Stimulated activated CD4-positive, alpha-beta T cell treated with anti-CD3 and anti-CD28 coated beads, Interleukin-1b, Interleukin-23, amount 100 ng/mL, for 4 hours (primary cell): ENCODE measurements at regions not wholly inside any gene's neighbourhood (a gene's known extent, or its start where the extent isn't known, plus 50 kb on each side); places are given as distances from the start of the nearest gene placed in this dataset.
"Not testable (repeated sequence)": the region's sequence is repeated elsewhere in the genome, so short reads cannot be mapped to it uniquely, and the experiment has no call there.

Experiments used
- DNase-seq, 2 donors: peaks; one replicate each; pipeline ENCODE4 v3.0.0-alpha.2; 2020; ENCODE audit warnings: low read depth in 2 of 2

DNA sequence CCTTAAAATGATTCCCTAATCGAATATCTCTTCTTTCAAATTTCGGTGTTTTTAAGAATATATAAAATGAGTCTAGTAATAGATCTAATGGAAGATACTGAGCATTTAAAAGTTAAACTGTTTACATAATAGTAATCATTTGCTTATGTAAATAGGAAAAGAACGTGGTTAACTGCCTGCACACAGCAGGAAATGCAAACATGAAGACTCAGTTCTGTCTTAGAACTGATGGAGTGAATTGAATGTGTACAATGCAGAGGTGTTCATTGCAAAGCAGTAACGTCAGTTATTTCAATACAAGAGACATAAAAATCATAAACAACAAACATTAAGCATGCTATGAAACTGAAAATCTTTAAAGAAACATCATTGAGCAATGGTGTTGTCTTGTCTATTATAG, 359.4 kb upstream of the ADAMTS5 start:
- no peak for DNase-seq

DNA sequence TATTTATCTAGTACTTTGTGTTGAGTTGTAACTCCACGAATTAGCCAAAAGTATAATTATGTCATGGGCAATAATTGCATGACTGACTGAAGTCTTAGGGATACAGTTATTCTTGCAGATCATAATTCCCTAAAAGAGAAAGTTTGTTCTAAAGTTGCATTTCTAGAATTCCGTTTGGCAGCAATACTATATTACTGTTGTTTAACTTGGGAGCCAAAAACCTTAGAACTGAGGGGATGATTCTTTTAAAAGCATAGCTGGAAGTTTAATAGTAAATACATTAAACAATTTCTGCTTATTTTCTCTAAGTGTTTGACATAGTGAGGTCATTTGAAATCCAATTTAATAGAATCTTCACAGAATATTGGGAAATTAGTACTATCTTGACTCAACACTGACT, 356.4 kb upstream of the ADAMTS5 start:
- DNase-seq = no peak

DNA sequence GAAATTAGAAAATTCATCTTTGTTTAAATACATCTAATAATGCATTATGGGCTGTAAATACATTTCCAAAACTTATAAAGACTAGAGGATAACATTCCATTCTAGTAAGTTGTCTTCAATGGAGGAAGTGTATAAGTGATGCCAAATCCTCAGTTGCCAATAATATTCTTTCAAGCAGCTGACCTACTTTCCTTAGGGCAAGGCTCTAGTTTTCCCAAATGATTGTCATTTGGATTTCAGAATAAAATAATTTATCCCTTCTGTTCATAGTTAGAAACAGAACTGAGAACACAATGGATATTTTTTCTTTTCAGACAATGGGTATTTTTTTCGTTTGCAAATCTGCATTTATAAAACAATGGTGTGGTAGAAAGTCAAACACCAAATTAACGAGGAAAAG, 354.9 kb upstream of the ADAMTS5 start:
- DNase-seq = no peak

DNA sequence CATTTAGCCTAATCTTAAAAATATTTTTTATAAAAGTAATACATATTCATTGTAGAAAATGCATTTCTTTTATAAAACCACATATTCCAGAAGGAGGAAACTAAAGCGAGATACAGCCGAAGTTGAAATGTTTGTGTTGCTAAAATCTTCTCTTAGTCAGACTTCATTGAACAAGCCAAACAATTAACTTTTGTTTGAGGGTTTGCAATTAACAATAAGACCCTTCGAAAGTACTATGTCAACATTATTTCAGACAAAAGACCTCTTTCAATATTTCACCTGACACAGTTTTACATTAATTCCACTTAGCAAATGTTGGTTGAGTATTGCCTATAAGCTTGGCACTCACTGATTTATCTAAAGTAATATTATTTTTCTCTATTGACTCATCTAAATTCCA, 354.0 kb upstream of the ADAMTS5 start:
- DNase-seq = no peak

GRCh38 chr21:27317601-27318000, 350.7 kb upstream of the ADAMTS5 start:
- not testable (repeated sequence) for DNase-seq

DNA sequence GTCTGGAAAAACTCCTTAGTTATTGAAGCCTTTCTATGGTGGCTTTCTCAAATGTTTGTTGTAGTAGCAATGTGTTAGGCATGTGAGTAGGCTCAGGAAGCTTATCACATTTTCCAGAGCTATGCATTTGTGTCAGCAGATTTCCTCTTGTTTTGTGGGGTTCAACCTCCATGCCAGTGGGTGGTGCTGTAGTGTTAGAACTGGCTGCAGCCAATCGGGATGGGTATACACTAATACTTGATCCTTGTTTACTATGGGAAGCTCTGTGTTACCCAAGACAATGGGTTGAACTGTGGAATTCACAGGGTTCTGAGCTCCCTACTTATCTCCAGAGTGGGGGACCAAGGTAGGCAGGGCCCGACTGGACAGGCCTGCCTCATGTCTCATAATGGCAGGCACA, 348.5 kb upstream of the ADAMTS5 start:
- no peak for DNase-seq

- DNase-seq = no peak
Measured at GRCh38 chr21:27314131-27314530, 347.2 kb upstream of the ADAMTS5 start.

- no peak for DNase-seq
Measured at GRCh38 chr21:27306791-27307775, 340.2 kb upstream of the ADAMTS5 start.

- DNase-seq = no peak
Measured at GRCh38 chr21:27306206-27306605, 339.3 kb upstream of the ADAMTS5 start.

DNA sequence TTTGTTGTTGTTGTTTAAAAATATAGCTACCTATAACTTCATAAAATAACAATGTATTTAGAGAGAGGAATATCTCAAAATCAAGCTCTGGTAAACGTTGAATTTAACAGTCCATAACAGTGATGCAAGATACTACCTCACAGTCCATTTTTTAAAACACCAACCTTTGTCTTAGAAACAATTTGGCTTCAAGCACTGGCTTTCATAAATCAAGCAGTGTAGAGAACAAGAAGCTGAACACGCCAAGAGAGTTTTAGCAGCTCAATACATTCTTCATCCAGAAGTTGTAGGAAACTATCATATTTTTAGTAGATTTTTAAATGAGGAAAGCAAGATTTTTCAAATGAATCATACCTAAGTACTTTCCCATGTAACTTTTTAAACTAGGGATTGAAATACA, 334.3 kb upstream of the ADAMTS5 start:
- DNase-seq = no peak

DNA sequence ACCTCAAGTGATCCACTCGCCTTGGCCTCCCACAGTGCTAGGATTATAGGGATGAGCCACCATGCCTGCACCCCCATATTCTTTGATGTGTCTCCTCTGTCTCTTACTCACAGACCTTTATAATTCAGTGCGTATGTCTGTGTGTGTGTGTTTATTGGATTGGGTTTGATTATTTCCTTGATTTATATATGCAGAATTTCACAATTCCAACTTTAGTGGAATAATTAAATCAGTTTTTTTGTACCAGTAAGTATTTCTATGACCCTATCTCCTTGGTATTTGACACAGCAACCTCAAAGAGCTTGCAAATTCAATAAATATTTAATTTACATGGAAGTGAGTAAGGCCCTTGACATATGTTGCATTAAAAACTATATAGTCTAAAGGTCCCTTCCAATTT, 333.9 kb upstream of the ADAMTS5 start:
- DNase-seq = no peak

GRCh38 chr21:27298465-27298864, 331.6 kb upstream of the ADAMTS5 start:
- no peak for DNase-seq

DNA sequence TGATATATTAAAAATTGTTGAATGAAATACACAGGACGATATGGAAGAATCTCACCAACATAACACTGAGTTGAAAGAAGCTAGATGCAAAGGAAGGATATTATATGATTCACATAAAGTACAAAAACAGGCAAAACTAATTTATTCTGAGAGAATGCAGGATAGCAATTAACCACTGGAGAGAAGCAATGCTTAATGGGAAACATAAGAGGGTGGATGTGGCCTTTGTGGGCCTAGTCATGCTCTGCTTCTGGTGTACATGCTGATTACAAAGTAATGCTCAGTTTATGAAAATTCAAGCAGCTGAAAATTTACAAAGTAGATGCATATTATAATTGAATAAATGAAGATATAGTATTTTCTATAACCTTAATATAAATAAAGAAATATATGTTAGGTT, 326.4 kb upstream of the ADAMTS5 start:
- no peak for DNase-seq

DNA sequence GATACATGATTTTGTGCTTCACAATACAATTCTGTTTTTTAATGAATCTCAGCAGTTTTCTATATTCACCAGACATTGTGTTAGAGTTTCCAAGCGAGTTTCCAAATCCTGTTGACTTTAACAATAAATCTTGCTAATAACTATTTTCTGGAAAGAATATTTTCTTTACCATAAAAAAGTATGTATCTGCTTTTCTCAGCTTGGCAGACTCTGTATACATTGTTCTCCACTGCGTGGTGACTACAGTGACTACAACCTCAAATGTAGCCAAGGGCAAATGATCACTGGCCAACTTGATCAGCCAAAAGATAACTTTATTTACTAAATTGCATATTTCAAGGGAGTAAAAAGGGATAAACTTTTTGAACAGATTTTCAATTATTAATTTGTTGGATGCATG, 325.9 kb upstream of the ADAMTS5 start:
- no peak for DNase-seq

DNA sequence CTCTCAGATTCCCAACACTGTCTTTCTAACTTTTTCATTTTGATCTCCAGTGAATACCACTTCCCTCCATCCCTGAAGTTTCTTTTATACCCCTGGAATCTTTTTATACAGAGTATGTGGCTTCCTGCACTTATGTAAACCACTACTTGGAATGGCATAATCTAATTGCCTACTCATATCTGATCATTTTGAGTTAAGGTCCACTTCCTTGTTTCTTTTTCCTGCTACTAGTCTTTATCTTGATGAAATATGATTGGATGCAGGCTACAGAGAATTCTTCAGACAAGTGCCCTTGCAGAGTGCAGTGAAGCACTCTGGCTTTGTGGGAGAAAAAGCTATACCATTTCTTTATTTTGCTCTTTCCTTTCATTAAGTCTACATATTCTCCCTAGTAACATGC, 325.3 kb upstream of the ADAMTS5 start:
- DNase-seq = no peak

GRCh38 chr21:27291006-27291405, 324.1 kb upstream of the ADAMTS5 start:
- DNase-seq = no peak

GRCh38 chr21:27290028-27290427, 323.1 kb upstream of the ADAMTS5 start:
- no peak for DNase-seq

DNA sequence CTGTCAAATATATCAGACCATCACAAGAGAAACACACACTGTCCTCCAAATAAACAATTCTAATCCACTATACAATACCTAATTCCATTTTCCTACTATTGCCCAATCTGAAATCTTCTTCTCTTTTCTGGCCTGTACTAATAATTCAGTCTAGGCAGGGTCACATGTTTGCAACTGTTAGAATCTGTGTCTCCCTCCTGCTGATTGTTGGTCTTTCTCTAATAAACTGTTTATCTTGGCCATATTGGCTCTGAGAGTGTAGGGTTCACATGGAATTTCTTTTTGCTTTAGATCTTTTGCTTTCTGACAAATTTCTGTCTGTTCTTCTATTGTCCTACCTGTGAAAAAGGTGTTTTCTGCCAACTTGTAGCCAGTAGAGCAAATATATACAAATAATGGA, 319.9 kb upstream of the ADAMTS5 start:
- DNase-seq = no peak

DNA sequence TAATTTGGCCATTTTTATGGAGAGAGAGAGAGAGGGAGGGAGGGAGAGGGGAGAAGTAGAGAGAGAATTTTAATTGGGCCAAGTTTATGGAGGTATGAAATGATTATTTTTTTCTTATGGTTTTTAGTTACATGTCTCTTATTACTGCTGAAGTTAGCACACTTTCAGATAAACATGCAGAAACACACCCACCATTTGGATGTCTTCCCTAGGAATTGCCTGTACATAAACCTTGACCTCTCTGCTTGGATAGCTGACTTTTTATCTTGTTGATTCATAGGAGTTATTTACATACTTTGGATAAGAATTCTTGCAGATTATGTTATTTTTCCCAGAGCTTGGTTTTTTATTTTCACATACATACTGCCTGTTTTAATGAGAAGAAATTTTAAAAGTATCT, 310.2 kb upstream of the ADAMTS5 start:
- DNase-seq = no peak

DNA sequence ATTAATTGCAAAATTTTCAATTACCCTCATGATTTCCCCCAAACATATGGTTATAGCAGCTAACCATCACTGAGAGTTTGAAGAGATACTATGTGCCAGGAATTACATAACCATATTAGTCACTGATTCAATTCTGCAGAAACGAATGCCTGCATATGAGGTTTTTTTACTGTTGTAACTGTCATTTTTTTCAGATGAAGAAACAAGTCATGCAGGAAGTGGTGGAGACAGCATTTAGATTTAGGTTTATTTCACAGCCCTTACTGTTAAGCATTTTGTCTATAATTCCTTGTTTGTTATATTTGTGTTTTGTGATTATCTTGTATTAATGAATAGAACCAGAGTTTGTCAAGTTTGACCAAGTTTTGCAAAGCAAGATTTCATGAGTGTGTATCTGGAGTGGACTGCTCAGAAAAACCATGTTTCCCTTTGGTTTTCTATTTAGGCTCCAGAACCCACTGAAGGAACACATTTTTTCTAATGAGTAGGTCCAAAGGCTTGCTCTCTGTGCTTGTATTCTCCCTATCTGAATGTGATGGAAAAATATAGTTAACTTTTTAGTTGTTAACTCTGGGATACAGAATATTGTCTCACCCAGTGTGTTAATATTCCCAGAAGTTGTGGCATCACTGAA, 308.5 kb upstream of the ADAMTS5 start:
- no peak for DNase-seq

GRCh38 chr21:27269644-27270043, 302.8 kb upstream of the ADAMTS5 start:
- no peak for DNase-seq

GRCh38 chr21:27268290-27268689, 301.4 kb upstream of the ADAMTS5 start:
- DNase-seq = no peak

- DNase-seq = no peak
Measured at GRCh38 chr21:27265949-27266348, 299.1 kb upstream of the ADAMTS5 start.
